Uterus (tissue), 2 donors: ENCODE measurements at regions not wholly inside any gene's neighbourhood (a gene's known extent, or its start where the extent isn't known, plus 50 kb on each side); places are given as distances from the start of the nearest gene placed in this dataset.

ENCODE experiments used
- POLR2A ChIP-seq, 2 donors: fragments of 450-650 bp; IDR thresholded peaks; one replicate each; pipeline ENCODE4 v1.6.1; 2016; ENCODE audit warnings: antibody characterized with exemption in 2 of 2, mild to moderate bottlenecking in 1 of 2, moderate library complexity in 1 of 2
- TF ChIP-seq, protein P1 (sequence below), 4 experiments: fragments of 200-600 bp in 2 of 4; fragments of 450-650 bp in 2 of 4; sonication (generic) in 2 of 4; IDR thresholded peaks; one replicate each; pipeline ENCODE4 v1.5.1; 2016 to 2019; ENCODE audit warnings: antibody characterized with exemption in 4 of 4, mild to moderate bottlenecking in 2 of 4, moderate library complexity in 1 of 4

DNA sequence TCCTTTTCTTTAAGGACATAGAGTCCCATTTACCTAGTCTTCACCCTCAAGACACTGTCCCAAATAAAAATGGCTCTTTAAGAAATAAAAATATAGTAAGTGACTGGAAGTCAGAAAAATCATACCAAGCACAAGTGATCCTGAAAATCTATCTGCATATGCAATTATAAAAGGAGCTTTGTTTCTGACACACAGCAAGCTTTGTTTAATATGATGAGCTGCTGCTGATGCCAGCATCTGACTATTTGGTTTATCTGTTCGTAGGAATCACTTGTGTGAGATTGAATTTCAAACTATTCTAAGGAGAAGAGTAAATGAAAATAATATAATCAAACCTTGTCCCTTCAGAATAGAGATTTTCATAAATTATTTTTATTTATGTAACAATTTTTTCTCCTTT lies 332.4 kb downstream of the PCDH7 start:
- TF ChIP-seq, protein P1, sequence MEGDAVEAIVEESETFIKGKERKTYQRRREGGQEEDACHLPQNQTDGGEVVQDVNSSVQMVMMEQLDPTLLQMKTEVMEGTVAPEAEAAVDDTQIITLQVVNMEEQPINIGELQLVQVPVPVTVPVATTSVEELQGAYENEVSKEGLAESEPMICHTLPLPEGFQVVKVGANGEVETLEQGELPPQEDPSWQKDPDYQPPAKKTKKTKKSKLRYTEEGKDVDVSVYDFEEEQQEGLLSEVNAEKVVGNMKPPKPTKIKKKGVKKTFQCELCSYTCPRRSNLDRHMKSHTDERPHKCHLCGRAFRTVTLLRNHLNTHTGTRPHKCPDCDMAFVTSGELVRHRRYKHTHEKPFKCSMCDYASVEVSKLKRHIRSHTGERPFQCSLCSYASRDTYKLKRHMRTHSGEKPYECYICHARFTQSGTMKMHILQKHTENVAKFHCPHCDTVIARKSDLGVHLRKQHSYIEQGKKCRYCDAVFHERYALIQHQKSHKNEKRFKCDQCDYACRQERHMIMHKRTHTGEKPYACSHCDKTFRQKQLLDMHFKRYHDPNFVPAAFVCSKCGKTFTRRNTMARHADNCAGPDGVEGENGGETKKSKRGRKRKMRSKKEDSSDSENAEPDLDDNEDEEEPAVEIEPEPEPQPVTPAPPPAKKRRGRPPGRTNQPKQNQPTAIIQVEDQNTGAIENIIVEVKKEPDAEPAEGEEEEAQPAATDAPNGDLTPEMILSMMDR (IDR thresholded peaks at IDR 0.05), result no peak
- TF ChIP-seq POLR2A (IDR thresholded peaks at IDR 0.05), result no peak
